IMR-90 (cell line): ENCODE measurements at regions not wholly inside any gene's neighbourhood (a gene's known extent, or its start where the extent isn't known, plus 50 kb on each side); places are given as distances from the start of the nearest gene placed in this dataset.

ENCODE experiments used
- BHLHE40 ChIP-seq: fragments of 150-350 bp; IDR thresholded peaks from 2 replicates; pipeline ENCODE4 v1.6.1; 2016; ENCODE audit warnings: mild to moderate bottlenecking, low read depth, low read length
- CTCF ChIP-seq: conservative IDR thresholded peaks from 2 replicates; pipeline ENCODE4 v1.5.1; 2012; ENCODE audit warnings: mild to moderate bottlenecking, low read depth, low read length, improper control_type of control experiment
- FOS ChIP-seq: fragments of 150-350 bp; IDR thresholded peaks from 2 replicates; pipeline ENCODE4 v1.6.1; 2016; ENCODE audit warnings: low read depth, low read length
- MAFK ChIP-seq: IDR thresholded peaks from 2 replicates; pipeline ENCODE4 v1.6.1; 2012; ENCODE audit warnings: low read depth, low read length, improper control_type of control experiment
- MXI1 ChIP-seq: IDR thresholded peaks from 2 replicates; pipeline ENCODE4 v1.6.1; 2012; ENCODE audit warnings: low read depth, mild to moderate bottlenecking, low read length, moderate library complexity, borderline replicate concordance
- POLR2A ChIP-seq: IDR thresholded peaks from 2 replicates; pipeline ENCODE4 v1.6.1; 2012; ENCODE audit warnings: mild to moderate bottlenecking, low read depth, low read length
- RAD21 ChIP-seq: IDR thresholded peaks from 2 replicates; pipeline ENCODE4 v1.6.1; 2012; ENCODE audit warnings: low read length, improper control_type of control experiment
- RCOR1 ChIP-seq: IDR thresholded peaks from 2 replicates; pipeline ENCODE4 v1.6.1; 2012; ENCODE audit warnings: mild to moderate bottlenecking, low read length, improper control_type of control experiment; ENCODE audit not compliant: insufficient replicate concordance
- RFX5 ChIP-seq: IDR thresholded peaks from 2 replicates; pipeline ENCODE4 v1.8.0; 2012; ENCODE audit warnings: low read depth, mild to moderate bottlenecking, low read length, moderate library complexity
- SMC3 ChIP-seq: fragments of 150-350 bp; IDR thresholded peaks from 2 replicates; pipeline ENCODE4 v1.6.1; 2016; ENCODE audit warnings: low read depth, mild to moderate bottlenecking, antibody characterized with exemption, low read length, moderate library complexity
- TF ChIP-seq, protein P1 (sequence below): fragments of 150-350 bp; IDR thresholded peaks from 2 replicates; pipeline ENCODE4 v1.6.1; 2017; ENCODE audit warnings: mild to moderate bottlenecking, antibody characterized with exemption, low read length, low read depth

DNA sequence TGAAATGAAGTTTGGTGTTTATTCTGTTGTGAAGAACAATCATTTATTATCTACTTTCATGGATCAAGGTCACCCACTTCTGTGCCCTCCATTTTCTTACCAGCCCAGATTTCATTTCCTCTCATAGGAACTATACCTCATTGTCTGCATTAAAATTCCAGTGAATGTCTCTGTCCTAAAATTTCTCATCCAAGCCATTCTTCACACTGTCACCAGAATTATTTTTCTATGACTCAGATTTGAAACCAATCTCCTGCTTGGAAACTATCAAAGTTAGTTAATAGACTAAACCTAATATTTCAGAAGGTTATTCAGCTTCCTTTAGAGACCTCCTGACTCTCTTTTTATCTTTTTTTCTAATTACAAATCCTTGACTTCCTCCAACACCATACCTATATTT is 364.1 kb upstream of the CBLB start:
- TF ChIP-seq RAD21: no peak
- no peak for TF ChIP-seq CTCF
- TF ChIP-seq RFX5: no peak
- no peak for TF ChIP-seq MAFK
- TF ChIP-seq RCOR1: no peak
- no peak for TF ChIP-seq POLR2A
- TF ChIP-seq FOS: no peak
- no peak for TF ChIP-seq SMC3
- TF ChIP-seq MXI1: no peak
- TF ChIP-seq, protein P1, sequence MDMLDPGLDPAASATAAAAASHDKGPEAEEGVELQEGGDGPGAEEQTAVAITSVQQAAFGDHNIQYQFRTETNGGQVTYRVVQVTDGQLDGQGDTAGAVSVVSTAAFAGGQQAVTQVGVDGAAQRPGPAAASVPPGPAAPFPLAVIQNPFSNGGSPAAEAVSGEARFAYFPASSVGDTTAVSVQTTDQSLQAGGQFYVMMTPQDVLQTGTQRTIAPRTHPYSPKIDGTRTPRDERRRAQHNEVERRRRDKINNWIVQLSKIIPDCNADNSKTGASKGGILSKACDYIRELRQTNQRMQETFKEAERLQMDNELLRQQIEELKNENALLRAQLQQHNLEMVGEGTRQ: no peak
- TF ChIP-seq BHLHE40: no peak
